ENCODE measurements at regions not wholly inside any gene's neighbourhood (a gene's known extent, or its start where the extent isn't known, plus 50 kb on each side); places are given as distances from the start of the nearest gene placed in this dataset.
"Not testable (repeated sequence)": the region's sequence is repeated elsewhere in the genome, so short reads cannot be mapped to it uniquely, and the experiment has no call there.

GRCh38 chr4:173451435-173451834 is 52.5 kb upstream of the SCRG1 start:
- TF ChIP-seq, protein P1, sequence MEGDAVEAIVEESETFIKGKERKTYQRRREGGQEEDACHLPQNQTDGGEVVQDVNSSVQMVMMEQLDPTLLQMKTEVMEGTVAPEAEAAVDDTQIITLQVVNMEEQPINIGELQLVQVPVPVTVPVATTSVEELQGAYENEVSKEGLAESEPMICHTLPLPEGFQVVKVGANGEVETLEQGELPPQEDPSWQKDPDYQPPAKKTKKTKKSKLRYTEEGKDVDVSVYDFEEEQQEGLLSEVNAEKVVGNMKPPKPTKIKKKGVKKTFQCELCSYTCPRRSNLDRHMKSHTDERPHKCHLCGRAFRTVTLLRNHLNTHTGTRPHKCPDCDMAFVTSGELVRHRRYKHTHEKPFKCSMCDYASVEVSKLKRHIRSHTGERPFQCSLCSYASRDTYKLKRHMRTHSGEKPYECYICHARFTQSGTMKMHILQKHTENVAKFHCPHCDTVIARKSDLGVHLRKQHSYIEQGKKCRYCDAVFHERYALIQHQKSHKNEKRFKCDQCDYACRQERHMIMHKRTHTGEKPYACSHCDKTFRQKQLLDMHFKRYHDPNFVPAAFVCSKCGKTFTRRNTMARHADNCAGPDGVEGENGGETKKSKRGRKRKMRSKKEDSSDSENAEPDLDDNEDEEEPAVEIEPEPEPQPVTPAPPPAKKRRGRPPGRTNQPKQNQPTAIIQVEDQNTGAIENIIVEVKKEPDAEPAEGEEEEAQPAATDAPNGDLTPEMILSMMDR (conservative IDR thresholded peaks at IDR 0.05) = not testable (repeated sequence)
- not testable (repeated sequence) for TF ChIP-seq EZH2 (IDR thresholded peaks at IDR 0.05; ENCODE audit: low read depth)
